GM18507 (cell line): ENCODE measurements at regions not wholly inside any gene's neighbourhood (a gene's known extent, or its start where the extent isn't known, plus 50 kb on each side); places are given as distances from the start of the nearest gene placed in this dataset.

Source experiments
- DNase-seq: peaks from one replicate; pipeline ENCODE4 v3.0.0; 2011; ENCODE audit warnings: low read depth; ENCODE audit not compliant: insufficient read length; ENCODE audit errors: extremely low spot score
- FAIRE-seq: peaks from 2 replicates; lab custom pipeline; 2011; peaks lifted over from hg19 to GRCh38; lab: Jason Lieb, UNC

DNA sequence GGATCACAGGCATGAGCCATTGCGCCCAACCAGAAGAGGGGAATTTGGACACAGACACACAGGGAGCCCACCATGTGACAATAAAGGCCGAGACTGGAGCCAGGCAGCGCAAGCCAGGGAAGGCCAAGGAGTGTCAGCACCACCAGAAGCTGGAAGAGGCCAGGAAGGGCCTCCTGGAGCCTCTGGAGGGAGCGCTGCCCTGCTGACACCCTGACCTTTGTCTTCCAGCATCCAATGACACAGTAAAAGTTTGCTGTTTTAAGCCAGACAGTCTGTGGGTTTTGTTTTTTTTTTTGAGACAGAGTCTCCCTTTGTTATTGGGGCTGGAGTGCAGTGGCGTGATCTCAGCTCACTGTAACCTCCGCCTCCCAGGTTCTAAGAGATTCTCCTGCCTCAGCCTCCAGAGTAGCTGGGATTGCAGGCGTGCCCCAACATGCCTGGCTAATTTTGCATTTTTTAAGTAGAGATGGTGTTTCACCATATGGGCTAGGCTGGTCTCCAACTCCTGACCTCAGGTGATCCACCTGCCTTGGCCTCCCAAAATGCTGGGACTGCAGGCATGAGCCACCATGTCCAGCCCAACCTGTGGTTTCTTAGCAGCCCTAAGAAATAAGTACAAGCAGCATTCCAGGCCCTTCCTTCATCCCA is 215.8 kb downstream of the CTTN start:
- no peak for DNase-seq
- FAIRE-seq = no peak

DNA sequence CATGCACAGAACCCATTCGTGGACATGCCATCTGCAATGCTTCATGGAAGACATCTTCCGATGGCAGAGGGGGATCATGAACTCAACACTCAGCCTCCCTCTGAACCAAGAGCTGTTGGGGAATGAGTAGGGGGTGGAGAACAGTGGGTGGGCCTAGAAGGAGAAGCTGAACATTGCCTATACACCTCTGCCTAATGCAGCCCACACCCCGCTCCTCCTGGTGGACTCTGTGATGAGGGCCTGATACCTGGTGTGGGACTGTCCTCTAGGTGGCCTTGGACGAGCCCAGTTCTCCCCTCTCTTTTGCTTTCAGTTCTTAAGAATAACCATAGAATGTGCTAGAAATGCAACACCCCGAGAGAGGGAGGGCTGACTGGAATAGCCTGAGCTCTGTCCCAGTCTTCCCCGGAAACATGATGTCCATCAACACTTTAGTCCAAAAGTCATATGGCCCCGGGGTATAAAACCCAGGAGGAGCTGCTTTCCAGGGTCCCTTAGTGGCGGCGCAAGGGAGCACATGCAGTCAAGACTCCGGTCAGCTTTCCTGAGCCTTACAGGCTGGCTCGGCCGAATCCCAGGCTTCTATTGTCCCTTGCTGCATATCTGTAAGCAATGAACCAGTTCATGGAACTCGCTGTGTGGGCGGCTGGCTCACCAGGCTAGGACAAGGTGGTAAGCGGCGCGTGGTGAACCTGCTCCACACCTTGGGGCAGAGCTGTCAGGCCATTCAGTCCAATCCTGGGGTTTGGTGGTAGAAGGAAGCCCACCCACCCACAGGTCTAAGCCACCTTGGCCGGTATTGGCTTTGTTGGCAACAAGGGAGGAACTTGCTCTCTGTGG is 216.9 kb downstream of the CTTN start:
- no peak for DNase-seq
- FAIRE-seq = no peak

DNA sequence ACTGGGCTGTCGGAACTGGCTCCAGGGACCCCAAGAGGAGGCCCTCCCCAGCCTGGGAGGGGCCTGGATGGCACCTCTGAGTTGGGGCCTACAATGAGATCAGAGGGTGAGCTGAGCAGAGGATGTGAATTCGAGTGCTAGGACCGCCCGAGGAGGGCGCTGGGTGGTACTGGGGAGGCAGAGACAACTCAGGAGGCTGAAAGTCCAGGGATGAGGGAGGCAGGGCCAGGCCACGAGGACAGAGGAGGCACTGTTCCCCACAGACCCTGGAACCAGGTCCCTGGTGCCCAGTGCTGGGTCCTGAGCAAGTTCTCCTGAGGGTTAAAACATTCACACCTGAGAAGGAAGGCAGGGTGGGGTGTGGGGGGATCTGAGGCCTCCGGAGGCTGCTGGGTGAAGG is 218.0 kb downstream of the CTTN start:
- no peak for FAIRE-seq

DNA sequence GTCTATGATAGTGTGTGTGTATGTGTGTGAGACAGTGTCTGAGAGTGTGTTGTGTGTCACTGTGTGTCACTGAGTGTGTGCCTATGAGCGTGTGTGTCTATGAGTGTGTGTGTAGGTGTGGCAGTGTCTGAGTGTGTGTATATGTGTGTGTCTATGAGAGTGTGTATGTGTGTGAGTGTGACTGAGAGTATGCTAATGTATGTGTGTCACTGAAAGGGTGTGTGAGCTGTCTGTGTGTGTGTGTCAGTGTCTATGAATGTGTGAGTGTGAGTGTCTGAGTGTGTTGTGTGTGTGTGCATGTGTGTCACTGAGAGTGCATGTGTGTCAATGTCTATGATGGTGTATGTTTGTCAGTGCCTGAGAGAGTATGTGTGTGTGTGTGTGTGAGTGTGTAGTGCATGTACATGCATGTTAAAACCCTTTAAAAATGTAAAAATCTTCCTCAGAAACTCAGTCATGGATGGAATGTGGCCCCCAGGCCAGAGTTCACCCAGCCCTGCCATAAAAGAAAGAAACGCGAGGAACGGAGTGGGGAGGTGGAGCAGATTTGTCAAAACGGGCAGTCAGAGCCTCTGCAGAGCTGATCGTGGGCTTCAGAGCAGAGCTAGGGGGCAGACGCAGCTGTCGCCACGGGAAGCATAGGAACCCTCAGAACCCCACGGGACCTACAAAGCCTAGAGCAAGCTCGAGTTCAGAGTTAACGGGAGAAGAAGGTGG is 218.8 kb downstream of the CTTN start:
- FAIRE-seq = no peak
- no peak for DNase-seq

More for the DNA sequence above, 218.0 kb downstream of the CTTN start:
- no peak for DNase-seq

DNA sequence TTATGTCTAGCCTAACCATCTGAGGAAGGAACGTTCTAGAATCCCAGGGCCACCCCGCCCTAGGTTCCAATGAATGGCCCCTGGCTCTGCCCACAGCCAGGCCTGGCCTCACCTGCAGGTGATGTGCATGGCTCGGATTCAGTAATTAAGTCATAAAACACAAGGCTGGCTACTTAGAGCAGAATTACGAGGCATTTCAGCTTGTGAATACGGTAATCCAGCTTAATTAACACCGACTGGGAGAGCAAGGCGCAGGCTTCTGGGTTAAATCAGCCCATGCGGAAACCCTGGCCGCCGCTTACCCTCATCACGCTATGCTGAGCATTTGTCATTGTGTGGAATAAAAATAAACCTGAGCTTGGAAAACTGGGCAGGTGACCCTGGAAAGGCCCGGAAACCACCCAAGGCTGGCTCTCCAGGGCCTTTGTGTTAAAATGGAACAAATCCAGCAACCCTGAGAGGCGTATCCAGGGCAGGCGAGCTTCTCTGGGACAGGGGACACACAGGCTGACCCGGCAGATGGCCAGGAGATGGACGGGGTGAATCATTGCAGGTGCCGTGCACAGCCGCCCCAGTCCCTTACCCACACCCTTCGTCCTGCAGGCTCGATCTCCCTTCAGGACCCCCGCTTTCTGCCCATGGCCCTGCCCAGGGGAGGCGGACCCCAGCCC is 220.2 kb downstream of the CTTN start:
- DNase-seq (no peak), FAIRE-seq (no peak)

- no peak for DNase-seq
- no peak for FAIRE-seq
These were observed 221.3 kb downstream of the CTTN start for GRCh38 chr11:70619591-70619990.

DNA sequence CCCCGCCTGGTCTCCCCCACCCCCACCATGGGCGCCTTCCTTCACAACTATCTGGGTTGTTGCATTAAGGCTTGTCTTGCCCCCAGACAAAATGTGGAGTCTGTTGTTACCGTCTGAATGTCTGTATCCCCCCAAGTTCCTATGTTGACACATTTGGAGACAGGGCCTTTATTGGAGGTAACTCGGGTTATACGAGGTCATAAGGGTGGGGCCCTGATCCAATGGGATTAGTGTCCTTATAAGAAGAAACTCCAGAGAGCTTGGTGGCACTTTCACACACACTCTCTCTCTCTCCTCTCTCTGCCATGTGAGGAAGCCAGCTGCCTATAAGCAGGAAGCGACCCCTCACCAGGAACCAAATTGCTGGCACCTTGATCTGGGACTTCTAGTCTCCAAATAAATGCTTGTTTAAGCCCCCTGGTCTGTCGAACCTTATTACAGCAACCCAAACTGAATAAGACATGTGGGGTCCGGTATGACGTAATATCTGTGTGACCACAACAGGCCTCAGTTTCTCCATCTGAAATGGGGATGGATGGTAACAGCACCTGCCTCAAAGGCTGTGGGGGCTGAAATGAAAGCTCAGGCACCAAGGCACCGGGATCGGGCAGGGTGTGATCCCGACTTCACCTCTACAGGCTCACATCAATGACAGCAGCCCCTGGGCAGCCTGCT is 222.3 kb downstream of the CTTN start:
- DNase-seq (no peak), FAIRE-seq (no peak)

DNA sequence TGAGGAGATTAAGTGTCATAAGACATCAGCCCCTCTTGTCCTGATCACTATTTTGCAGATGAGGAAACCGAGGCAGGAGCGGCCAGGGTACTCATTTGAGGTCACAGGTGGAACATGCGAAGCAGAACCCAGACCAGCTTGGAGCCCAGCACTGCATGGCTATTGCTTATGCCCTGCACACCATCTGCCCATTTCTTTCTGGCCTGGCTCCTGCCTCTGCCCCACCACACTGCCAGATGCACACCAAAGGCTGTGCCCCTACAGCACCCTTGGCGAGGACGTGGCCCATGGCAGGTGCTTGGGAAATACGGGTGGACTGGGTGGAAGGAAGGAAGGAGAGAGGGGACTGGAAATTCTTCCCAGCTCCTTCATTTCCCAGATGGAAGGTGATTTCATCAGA is 222.9 kb downstream of the CTTN start:
- DNase-seq = no peak
- no peak for FAIRE-seq

DNA sequence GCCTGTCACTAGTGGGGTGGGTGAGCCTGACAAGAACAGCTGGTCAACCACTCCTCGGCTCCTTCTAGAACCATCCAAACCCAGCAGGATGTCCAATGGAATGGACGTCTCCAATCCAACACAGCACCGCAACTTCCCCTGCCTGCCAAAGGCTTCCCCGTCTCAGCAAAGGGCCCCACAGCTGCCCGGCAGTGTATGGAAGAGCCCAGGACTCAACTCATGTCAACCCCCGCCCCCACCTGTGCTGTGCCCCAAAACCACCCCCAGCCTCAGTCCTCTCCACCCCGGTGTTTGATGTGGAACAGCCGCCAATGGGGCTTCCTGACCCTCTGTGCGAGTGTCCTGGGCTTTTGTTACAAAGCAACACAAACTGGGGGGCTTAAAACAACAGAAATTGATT is 223.8 kb downstream of the CTTN start:
- no peak for FAIRE-seq

GRCh38 chr11:70623906-70624597 is 225.7 kb downstream of the CTTN start:
- DNase-seq (no peak), FAIRE-seq (no peak)

More for the DNA sequence above, 223.8 kb downstream of the CTTN start:
- DNase-seq = no peak

DNA sequence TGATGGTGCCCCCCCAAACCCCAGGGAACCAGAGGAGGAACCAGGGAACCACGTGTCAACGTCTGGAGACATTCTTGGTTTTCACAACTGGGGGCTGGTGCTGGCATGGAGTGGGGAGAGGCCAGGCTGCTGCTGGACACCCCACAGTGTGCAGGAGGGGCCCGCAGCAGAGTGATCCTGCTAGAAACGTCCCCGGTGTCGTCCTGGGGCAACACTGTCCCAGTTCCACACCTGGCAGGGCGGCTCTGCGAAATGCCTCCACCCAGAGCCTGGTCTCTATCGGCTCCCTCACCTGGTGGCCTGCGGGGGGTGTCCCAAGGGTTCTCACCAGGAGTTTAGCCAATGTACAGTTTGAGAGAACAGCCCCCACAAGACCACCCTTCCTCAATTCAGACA is 226.3 kb downstream of the CTTN start:
- DNase-seq (no peak), FAIRE-seq (no peak)

GRCh38 chr11:70625051-70625450 is 226.7 kb downstream of the CTTN start:
- DNase-seq (no peak), FAIRE-seq (no peak)

DNA sequence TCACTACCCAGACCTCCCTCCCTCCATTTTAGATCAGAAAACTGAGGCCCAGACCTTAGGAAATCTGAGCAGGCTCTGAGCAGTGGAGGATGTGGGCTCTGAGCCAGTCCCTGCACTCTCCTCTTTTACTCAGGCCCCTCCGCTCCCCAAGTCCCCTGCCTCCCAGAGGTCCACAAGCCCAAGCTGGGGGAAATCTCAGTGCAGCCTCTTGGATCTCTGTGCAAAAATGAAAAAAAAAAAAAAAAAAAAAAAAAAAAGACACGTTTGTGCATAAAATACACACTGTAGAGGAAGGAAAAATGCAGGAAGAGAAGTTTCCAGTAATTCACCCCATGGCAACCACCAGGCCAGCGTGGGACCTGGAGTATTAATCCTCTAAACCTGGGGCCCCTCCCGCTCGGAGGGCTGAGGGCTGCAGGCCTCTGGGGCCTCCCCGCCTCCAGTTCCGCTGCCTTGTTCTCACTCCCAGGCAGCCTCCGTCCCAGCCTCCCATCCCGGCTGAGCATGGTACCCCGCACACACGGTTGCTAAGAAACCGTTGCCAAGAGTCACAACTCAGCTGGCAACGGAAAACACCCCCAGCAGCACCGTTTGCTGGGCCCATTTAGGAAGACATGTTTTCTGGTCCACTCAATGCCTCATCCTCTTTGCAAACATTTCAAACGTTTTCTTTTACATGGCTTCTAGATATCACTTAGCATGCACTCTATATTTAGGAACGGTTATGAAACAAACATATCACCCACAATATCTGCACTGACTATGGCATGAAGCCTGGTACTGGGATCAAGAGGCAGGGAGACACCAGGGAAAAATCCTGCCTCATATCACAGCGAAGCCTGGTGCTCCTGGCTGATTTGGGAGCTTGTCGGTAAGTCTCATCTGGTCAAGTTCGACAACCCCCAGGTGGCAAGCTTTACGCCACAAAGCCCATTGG is 227.5 kb downstream of the CTTN start:
- no peak for FAIRE-seq
- DNase-seq = no peak

GRCh38 chr11:70627219-70627618 is 228.9 kb downstream of the CTTN start:
- DNase-seq (no peak), FAIRE-seq (no peak)

- DNase-seq (no peak), FAIRE-seq (no peak)
These were observed 230.0 kb downstream of the CTTN start for GRCh38 chr11:70628176-70628854.

DNA sequence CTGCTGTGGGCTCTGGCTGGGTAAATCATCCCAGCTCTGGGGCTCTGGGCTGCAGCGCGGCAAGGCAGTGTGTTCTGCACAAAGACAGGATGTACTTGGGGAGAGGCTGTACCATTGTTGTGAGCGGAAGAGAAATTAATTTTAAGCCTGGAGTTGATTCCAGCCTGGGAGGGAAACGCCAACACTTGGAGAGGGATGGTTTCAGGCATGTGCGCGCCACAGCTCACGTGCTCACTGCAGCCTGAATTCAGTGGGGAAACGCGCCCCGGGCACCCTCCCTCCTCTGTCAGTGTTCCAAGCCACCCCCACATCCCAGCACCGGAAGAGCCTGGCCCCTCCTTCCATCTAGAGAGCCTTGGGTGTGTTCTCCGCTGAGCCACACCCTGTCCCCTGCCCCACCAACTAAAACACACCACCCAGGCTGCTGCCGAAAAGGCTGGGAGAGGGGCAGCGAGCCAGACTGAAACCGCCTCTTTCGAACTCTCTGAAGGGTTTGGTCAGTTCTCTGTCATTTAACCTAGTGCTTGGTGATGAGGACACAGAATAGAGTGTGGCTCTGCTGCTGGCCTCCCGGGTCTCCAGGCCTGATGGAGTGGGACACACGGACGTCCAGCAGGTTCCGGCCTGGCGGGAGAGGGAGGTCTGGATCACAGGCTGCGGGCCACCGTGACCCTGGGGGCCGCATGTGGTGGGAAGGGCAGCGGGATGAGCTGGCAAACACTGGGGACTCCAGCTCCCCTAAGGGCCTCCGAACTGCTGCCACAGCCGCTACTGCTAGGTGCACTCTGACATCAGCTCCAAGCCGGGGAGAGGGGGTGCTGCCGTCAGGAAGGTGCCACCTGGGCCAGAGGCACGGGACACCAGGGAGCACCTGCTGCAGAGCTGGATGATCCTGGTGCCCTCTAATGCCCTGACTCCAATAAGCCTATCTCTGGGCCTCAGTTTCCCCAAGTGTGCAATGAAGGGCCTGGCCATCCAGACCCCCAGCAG is 230.8 kb downstream of the CTTN start:
- FAIRE-seq (no peak), DNase-seq (no peak)
